BJ (cell line): ENCODE measurements at regions not wholly inside any gene's neighbourhood (a gene's known extent, or its start where the extent isn't known, plus 50 kb on each side); places are given as distances from the start of the nearest gene placed in this dataset.

Experiments used
- CTCF ChIA-PET: fragments of 350-600 bp; formaldehyde crosslinking; extraction: SDS; loops from one replicate; lab custom pipeline; 2021; ENCODE audit warnings: antibody characterized with exemption, inconsistent platforms; lab: Yijun Ruan, JAX
- POLR2A ChIA-PET: fragments of 300-600 bp; sonication (Branson Sonifier 250); formaldehyde crosslinking; extraction: SDS; loops from one replicate; lab custom pipeline; 2021; ENCODE audit warnings: antibody characterized with exemption; lab: Charles Lee
- DNase-seq: peaks from one replicate; pipeline ENCODE4 v3.0.0-alpha.2; 2011; ENCODE audit warnings: low read depth
- H3K27me3 ChIP-seq: 2 replicates; pipeline ENCODE4 v1.6.0; 2011; ENCODE audit warnings: low read length; ENCODE audit not compliant: control insufficient read depth, insufficient read depth
- H3K36me3 ChIP-seq: 2 replicates; pipeline ENCODE4 v1.5.1; 2011; ENCODE audit warnings: low read length; ENCODE audit not compliant: control insufficient read depth, insufficient read depth
- H3K4me3 ChIP-seq: 2 replicates; pipeline ENCODE4 v1.5.1; 2011; ENCODE audit warnings: low read depth, mild to moderate bottlenecking, control low read depth, low read length
- CTCF ChIP-seq: IDR thresholded peaks from 2 replicates; pipeline ENCODE4 v1.5.1; 2011; ENCODE audit warnings: low read depth, mild to moderate bottlenecking, control low read depth, inconsistent platforms, low read length, moderate library complexity; ENCODE audit not compliant: insufficient read depth

DNA sequence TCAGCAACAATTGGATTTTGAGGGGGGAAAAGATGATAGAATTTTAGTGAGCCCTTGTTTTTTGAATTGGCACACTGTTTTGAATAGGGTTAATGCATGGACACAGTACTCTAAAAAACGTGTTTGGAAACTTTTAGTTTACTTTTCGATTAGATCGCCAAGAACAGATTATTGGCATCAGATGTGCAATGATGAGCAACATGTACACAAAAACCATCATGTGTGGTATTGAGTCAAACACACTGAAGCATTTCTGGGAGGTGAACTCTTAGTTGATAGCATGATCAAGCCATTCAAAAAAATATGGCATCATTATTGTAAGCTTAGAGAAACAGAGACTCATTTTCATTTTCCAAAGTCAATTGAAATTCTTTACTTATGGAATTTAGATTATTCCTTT lies 329.2 kb downstream of the ADAMTS20 start:
- Histone ChIP-seq H3K4me3 (no peak overlapping the region), H3K27me3 (no peaks in the 10 kb centered on the region), H3K36me3 (no peaks in the 10 kb centered on the region)
- TF ChIP-seq CTCF = no peak
- ChIA-PET POLR2A (no interaction called here), CTCF (no interaction called here)
- DNase-seq = no peak

DNA sequence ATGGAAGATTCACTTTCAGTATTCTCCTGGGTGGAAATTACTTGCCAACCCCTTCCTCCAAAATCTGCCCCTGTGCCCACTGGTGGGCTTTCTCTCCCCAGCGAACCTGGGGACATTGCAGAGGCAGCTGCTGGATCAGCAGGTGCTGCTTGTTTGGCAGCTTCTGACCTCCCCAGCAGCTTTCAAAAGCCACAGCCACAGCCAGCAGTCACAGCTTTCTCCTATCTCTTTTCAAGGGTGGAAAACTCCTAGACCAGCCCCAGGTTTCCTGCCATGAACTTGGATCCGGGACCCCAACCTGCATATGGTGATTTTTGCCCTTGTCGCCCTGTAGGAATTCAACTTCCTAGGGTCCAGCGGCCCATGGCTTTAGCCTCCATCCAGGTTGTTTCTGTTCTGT lies 330.8 kb downstream of the ADAMTS20 start:
- Histone ChIP-seq H3K4me3 (no peak overlapping the region), H3K27me3 (no peaks in the 10 kb centered on the region; the same call in 1 of the 2 replicates), H3K36me3 (no peaks in the 10 kb centered on the region)
- TF ChIP-seq CTCF = no peak
- CTCF ChIA-PET = interaction anchor here (1.2 kb wide), 1 partner anchor 14 kb away, joined by 3 read pairs; no protein-coding TSS in a partner anchor
- POLR2A ChIA-PET = no interaction called here
- DNase-seq = no peak

DNA sequence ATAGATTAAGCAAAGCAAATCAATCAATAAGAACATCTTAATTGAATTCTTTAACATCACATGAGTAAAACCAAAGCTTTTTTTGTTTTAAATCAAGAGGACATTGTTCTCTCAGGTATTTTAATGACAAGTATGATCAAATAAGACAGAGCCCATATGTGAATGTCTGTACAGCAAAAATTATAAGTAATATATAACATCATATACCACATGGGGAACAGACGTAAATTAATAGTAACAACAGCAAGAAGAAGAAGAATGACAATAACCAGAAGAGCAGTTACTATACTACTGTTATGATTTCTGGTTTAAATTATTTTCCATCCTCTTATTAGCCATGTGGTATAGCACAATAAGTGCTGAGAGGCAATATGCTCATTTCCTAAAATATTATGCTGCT lies 335.5 kb downstream of the ADAMTS20 start:
- TF ChIP-seq CTCF = no peak
- DNase-seq = no peak
- ChIA-PET POLR2A (interaction anchor here (0.6 kb wide), 2 partner anchors 28 to 872 kb away, joined by 3 read pairs; no protein-coding TSS in a partner anchor), CTCF (interaction anchor here (0.6 kb wide), 1 partner anchor 10 kb away, joined by 3 read pairs; no protein-coding TSS in a partner anchor)
- no peaks in the 10 kb centered on the region for H3K36me3 ChIP-seq
- no peaks in the 10 kb centered on the region; the same call in 1 of the 2 replicates for H3K27me3 ChIP-seq
- no peak overlapping the region for H3K4me3 ChIP-seq

- TF ChIP-seq CTCF = no peak
- Histone ChIP-seq H3K27me3 (no peaks in the 10 kb centered on the region; the same call in 1 of the 2 replicates), H3K36me3 (no peaks in the 10 kb centered on the region), H3K4me3 (no peak overlapping the region)
- DNase-seq = no peak
- ChIA-PET POLR2A (no interaction called here), CTCF (no interaction called here)
Observed at GRCh38 chr12:43214166-43214565, 337.8 kb downstream of the ADAMTS20 start.

DNA sequence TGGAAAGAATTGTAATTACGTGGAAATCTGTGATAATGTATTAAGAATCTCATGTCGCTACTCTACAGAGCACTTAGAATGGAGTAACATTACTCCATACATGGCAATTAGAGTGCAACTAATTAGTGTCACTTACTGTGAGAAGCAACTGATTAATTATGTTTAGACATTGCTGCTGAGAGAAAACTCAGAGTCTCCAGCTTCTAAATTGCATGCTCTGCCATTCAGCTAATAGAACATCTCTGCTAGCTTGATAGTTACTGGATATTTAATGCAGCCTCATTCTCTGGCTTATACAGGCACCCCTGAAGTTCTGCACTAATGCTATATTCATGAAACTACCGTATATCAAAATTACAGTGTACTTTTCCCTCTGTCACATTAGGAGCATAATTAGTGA lies 338.4 kb downstream of the ADAMTS20 start:
- ChIA-PET CTCF (interaction anchor here (1.1 kb wide), 1 partner anchor 12 kb away, joined by 3 read pairs; no protein-coding TSS in a partner anchor), POLR2A (no interaction called here)
- TF ChIP-seq CTCF = no peak
- no peaks in the 10 kb centered on the region for H3K36me3 ChIP-seq
- no peak overlapping the region for H3K4me3 ChIP-seq
- DNase-seq = no peak
- H3K27me3 ChIP-seq = no peaks in the 10 kb centered on the region; the same call in 1 of the 2 replicates
